Esophagus squamous epithelium (tissue), 4 donors: ENCODE measurements at regions not wholly inside any gene's neighbourhood (a gene's known extent, or its start where the extent isn't known, plus 50 kb on each side); places are given as distances from the start of the nearest gene placed in this dataset.

Experiments
- POLR2A ChIP-seq, 4 donors: fragments of 450-650 bp; IDR thresholded peaks; one replicate each; pipeline ENCODE4 v1.6.1; 2017; ENCODE audit warnings: antibody characterized with exemption in 4 of 4, mild to moderate bottlenecking in 4 of 4, moderate library complexity in 3 of 4
- TF ChIP-seq, protein P1 (sequence below), 6 experiments: fragments of 450-650 bp in 4 of 6; fragments of 200-600 bp in 2 of 6; sonication (generic) in 2 of 6; IDR thresholded peaks; one replicate each; pipeline ENCODE4 v1.5.1; 2016 to 2019; ENCODE audit warnings: antibody characterized with exemption in 6 of 6, mild to moderate bottlenecking in 4 of 6, moderate library complexity in 4 of 6

DNA sequence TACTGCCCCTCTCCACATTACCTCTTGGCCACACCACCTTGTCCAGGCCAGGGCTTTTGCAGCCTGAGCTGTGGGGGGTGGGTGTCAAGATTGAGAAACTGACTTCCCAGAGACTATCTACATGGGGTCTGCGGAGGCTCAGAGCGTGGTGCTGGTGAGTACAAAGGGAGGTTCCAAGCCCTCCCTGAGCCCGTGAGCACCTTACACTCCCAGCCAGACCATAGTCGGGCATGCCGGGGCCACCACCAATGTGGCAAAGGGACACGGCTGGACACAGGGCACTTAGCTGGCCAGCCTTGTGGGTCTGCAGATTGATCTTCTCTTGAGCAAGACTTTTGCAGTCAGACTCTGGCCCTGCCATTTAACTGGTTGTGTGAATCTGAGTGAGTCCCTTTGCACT, 74.1 kb upstream of the GATA2 start:
- no peak for TF ChIP-seq POLR2A (IDR thresholded peaks at IDR 0.05)
- TF ChIP-seq, protein P1, sequence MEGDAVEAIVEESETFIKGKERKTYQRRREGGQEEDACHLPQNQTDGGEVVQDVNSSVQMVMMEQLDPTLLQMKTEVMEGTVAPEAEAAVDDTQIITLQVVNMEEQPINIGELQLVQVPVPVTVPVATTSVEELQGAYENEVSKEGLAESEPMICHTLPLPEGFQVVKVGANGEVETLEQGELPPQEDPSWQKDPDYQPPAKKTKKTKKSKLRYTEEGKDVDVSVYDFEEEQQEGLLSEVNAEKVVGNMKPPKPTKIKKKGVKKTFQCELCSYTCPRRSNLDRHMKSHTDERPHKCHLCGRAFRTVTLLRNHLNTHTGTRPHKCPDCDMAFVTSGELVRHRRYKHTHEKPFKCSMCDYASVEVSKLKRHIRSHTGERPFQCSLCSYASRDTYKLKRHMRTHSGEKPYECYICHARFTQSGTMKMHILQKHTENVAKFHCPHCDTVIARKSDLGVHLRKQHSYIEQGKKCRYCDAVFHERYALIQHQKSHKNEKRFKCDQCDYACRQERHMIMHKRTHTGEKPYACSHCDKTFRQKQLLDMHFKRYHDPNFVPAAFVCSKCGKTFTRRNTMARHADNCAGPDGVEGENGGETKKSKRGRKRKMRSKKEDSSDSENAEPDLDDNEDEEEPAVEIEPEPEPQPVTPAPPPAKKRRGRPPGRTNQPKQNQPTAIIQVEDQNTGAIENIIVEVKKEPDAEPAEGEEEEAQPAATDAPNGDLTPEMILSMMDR (IDR thresholded peaks at IDR 0.05) = no peak
